GM19240 (cell line): ENCODE measurements at regions not wholly inside any gene's neighbourhood (a gene's known extent, or its start where the extent isn't known, plus 50 kb on each side); places are given as distances from the start of the nearest gene placed in this dataset.

Experiments used
- DNase-seq: peaks from one replicate; pipeline ENCODE4 v3.0.0; 2011; ENCODE audit warnings: low spot score; ENCODE audit not compliant: insufficient read length

DNA sequence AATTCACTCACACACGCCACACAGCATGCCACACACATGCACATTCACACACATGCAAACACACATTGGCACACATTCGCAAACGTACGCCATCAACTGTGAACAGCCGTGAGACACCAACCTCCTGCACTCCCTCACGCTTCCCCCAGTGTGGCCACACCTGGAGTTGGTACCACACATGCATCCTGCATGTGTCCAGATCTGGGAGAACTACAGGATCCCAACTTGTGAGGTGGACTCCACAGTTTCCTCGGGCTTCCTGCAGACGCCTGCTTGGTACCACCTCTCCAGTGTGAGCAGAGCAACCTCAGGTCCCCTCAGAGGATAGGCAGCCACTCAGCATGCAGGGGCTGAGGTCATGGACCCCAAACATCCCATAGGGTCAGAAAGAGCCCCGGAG is 239.0 kb downstream of the EIPR1 start:
- DNase-seq: no peak

DNA sequence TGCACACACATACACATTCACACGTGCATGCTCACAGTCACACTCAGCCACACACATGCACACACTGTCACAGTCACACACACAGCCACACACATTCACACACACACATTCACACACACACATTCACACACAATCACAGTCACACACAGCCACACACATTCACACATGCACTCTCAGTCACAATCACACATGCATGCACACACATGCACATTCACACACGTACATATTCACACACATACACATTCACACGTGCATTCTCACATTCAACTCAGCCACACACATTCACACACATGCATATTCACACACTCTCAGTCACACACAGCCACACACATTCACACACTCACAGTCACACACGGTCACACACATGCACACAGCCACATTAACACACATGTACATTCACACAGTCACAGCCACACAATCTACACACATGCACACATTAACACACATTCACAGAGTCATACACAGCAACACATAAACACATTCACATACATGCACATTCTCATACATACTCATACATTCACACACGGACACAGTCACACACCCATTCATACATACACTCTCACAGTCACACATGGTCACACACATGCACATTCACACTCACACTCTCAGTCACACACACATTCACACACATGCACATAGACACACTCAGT is 239.8 kb downstream of the EIPR1 start:
- no peak for DNase-seq

DNA sequence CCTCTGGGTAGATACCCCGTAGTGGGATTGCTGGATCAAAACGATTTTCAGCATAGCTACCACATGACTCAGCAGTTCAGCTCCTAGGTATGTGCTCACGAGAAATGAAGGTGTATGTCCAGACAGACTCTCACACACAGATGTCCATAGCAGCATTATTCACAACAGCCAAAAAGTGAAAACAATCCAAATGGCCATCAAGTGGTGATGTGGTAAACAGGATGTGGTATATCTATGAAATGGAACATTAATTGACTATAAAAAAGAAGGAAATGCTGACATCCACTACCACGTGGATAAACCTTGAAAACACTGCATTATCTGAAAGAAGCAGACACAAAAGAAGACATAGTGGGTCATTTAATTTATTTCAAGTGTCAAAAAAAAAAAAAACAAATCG is 241.9 kb downstream of the EIPR1 start:
- no peak for DNase-seq

DNA sequence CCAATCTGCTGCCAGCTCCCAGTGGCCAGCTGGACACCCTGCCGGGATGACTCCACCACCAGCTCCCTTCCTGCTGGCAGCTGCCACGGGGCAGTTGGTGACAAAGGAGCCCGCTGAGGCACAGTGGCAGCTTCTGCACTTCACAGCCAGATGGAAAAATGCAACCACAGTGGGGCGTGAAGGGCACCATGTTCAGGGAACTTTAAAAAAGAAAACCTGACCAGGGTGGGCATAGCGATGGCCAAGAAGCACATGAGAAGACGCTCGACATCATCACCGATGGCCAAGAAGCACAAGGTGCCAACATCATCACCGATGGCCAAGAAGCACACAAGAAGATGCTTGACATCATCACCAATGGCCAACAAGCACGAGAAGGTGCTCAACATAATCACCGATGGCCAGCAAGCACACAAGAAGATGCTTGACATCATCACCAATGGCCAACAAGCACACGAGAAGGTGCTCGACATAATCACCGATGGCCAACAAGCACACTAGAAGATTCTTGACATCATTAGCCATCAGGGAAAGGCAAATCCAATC is 243.5 kb downstream of the EIPR1 start:
- no peak for DNase-seq

DNA sequence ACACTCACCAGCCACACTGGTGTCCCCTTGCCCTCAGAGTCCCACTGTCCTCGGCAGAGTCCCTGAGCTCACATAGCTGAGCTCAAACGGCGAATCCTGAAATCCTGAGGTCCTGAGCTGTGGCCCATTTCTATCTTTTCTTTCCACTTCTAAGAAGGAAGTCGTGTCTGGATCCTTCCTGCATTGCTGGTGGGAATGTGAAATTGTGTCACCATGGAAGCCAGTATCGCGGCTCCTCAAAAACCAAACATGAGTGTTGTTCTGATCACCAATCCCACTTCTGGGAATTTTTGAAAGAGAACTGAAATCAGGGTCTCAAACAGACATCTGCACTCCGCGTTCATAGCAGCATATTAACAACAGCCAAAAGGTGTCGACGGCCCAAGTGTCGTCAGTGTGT is 244.7 kb downstream of the EIPR1 start:
- DNase-seq: no peak

DNA sequence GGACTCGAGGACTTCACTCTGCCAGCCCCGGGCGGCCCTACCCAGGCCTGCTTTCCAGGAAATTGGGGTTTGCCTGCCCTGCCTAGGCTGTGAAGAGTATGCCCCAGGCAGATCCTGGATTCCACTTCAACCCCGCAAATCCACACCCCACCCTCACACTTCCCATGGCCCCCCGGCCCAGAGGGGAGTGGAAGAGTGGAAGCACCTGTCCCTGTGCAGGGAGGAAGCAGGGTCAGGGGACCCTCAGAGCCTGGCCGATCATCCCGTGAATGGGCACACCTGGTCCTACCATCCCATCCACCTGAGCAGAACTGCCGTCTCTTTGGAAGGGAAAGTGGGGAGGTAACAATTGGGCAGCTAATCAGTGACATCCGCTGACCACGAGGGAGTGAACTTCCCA is 245.2 kb downstream of the EIPR1 start:
- DNase-seq: no peak

DNA sequence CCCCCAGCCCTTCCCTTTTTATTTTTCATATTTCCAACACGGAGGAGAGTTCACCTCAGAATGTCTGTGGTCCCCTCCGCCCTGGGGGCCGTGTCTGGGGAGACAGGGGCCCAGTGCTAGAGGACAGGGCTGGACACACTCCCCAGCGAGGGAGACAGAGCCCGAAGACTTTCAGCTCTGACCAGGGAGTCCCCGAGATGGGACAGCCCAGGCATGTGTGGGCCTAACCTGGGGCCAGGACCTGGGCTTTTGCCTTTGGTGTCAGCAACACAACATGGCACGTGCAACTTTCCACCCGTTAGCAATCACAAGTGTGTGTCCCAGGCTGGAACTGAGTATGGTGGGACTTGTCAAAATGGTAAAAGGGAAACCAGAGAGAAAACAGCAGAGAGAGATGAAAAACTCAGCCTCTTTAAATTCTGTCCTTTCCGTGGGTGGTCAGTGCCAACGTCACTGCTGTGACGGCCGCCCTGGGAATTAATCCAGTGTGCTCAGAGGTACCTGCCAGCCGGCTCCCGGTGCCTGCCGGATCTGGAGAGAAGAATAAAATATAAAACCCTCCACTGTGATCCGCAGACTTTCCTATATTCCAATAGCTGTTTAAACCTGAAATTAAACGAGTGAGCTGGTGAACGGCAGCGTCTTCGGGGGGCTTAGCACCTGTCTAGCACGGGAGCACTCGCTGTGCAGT is 245.8 kb downstream of the EIPR1 start:
- DNase-seq: no peak

DNA sequence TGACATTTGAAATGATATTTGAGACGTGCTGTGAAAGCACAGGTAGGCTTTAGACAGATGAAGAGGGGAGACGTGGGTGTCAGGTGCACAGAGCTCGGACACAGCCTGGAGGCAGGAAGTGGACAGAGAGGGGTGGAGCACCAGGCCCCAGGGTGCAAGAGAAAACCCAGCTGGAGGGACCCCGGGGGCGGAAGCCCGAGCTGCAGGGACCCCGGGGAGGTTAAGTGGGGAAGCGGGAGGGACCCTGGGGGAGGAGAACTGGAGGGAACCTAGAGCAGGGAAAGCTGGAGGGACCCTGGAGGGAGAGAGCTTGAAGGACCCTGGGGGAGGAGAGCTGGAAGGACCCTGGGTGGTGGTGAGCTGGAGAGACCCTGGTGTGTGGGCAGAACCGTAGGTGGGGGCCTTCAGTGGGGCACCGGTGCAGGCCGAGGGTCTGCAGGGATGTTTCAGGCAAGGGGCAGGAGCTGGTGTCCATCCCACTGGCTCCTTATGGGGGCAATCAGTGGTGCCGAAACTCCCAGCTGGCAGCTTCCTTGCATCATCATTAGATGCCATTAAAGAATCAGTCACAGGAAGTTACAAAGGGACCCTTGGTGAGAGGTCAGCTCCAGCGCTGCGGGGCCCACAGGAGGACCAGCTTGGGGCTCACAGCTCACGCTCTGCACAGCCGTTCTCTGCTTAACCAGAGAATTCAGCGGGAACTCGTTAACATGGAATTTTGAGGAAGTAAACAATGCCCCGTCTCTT is 246.6 kb downstream of the EIPR1 start:
- no peak for DNase-seq

DNA sequence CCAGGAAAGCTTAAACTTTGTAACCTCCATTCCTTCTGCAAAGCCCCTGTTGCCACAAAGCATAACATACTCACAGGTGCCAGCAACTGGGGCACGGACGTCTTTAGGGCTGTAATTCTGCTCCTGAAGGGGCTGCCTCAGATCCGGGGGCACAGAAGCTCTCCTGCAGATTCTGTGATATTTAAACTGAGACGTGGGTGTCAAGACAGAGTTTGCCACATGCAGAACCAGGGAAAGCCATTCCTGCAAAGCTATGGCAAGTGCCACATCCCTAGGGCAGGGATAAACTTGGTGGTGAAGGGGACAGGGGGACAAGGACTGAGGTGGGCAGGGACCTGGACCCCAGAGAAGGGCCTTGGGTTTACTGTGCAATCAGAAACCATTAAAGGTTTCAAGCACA is 247.2 kb downstream of the EIPR1 start:
- no peak for DNase-seq

DNA sequence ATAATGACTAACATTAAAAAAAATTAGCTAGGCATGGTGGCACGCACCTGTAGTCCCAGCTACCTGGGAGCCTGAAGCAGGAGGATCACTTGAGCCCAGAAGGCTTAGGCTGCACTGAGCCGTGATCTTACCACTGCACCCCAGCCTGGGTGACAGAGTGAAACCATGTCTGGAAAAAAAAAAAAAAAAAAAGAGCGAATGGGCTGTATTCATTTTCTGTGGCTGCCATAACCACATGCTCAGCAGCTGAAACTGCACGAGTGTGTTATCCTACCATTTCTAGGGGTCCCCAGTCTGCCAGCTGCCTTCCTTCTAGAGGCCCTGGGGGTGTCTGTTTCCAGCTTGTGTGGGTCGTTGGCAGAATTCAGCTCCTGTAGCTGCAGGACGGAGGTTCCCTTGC is 247.8 kb downstream of the EIPR1 start:
- no peak for DNase-seq

DNA sequence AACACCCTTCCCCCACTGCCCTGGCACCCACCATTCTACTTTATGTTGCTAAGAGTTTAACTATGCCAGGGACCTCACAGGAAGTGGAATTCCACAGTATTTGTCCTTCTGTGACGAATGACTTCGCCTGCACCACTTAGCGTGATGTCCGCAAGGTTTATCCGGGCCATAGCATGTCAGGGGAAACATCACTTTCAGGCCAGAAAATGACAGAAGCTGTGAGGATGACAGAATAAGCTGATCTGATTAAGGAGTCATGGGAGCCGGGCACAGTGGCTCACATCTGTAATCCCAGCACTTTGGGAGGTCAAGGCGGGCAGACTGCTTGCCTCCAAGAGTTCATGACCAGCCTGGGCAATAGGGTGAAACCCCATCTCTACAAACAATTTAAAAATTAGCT is 248.8 kb downstream of the EIPR1 start:
- DNase-seq: no peak

DNA sequence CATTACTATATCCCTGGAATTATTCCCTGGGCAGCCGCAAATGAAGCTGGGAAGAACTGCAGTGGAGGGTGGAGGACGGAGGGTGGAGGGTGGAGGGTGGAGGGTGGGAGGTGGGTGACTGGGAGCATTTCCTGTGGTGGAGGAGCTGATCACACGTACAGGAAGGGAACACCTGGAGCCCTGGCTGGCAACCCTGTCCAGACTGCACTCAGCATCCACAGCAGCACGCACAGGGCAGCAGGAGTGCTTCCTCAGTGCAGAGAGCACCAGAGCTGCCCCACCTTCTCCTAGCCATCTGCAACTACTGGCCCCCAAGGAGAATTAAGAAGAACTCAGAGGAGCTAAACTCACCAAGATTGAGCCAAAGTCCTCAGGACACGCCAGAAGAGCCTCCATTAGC is 249.9 kb downstream of the EIPR1 start:
- no peak for DNase-seq

DNA sequence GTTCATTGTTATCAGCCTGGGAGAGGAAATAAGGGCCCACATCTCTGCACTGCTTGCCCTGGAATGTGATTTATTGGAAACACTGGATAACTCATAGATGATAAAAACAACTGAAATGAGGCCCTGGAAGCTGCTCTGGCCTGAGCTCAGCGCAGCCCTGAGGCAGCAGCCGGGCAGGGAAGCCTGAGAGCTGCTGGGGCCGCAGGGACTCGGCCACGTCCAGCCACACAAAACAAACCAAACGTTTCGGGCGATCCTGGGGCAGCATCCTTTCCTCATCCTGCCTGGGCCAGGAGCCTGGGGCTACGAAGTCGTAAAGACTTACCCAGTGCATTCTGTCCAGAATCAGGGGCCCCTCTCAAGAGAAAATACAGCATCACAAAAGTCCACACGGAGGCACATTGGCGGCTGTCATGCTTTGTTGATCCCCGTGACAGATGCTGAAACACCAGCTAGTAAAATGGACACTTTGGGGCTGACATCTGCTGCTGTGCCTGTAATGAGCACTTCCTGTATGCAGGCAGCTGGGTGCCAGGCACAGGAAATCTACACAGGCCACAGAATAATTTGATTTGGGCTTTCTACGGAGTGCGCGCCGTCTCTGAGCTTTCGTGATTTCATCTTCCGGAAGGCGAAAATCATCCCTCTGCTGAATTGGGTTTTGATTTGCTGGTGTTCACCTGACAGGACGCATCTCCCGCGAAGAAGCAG is 250.6 kb downstream of the EIPR1 start:
- no peak for DNase-seq

DNA sequence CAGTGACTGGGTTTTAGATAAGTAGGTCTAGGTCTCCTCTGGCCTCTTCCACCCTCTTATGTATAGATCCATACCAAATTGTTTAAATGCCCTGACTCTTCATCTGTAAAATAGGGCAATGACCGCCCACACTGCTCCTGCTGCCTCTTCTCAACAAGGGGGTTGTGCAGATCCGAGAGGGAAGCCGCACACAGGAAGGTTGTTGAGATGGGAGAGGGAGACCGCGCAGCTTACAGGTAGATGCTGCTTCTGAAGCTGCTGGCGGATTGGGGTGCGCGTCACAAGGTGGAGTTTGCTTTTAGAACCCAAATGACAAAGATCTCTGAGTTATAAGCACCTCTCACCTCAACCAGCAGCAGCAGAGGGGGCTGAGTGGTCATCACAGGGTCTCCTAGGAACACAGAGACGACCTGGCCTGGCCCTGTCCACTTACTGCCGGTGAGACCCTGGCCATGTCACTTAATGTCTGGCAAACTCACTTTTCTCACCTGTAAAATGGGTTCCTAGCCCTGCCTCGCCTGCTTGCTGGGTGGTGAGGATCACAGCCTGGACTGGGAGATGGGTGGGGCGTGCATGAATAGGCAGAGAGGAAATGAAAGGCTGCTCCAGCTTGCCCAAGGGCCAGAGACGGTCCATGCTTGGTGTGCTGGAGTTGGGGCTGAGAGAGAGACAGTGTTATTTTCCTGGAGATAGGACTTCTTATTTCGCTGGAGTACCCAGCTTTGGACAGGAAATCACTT is 251.3 kb downstream of the EIPR1 start:
- DNase-seq: no peak

DNA sequence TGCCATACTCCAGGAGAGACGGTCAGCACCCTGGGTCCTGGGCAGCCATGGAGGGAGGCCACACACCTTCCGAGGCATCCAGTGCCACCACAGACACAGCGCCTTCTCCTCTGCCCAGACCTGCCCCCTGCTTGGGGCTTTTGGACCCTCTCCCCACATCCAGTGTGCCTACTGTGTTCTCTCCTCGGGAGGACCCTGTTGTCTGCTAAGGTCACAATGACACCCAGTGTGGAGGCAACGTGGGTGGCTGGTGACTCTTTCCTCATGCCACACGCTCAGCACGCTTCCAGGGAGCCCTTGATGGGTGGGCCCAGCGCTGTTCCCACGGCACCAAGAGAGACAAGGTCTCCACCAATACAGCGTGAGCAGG is 251.9 kb downstream of the EIPR1 start:
- no peak for DNase-seq

DNA sequence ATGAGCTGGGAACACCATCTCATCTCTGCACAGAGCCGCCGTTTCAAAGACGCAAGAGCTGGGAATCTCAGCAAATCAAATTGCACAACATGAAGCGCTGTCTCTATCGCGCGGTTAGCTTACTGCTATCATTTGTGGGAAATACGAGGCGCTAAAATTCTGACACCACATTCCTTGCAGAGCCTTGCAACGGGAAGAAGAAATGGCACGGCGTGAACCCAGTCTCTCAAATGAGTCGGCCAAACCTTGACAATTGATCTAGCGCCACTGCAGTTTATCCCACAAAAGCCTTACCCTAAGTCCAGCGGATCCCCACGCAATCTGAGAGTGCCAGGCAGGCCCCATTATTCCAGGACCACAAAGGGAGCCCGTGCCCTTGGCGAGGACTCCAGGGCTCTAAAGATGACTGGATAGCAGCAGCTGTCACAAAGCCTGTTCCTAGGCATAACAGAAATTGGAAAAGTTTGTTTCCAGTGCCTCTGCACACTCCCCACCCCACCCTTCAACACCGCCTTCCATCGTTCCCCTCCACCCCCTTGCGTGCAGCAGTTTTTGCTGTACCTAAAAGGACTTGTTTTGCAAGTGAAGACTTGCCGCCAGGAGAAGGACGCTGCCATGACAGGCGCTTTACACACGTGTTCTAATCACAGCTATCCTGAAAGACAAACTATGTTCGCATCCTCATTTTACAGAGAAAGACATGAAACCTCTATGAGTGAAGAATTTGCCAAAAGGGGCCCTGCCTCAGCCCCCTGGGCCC is 252.4 kb downstream of the EIPR1 start:
- DNase-seq: no peak

DNA sequence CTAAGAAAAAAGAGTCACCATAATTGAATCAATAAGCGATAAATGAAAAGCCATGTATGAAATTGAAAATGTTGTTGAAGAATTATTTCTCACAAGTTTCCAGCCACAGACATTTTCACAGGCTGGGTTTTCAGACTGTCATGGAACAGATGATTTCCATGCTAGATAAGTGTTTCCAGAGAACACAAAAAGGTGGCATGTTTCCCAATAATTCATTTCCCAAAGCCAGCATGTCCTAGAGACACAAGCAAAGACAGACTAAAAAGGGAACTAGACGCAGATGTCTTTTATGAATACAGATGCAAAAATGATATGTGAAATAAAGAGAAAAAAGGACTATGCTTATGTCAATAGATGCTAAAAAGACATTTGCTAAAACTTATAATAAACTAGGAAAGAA is 255.1 kb downstream of the EIPR1 start:
- no peak for DNase-seq

DNA sequence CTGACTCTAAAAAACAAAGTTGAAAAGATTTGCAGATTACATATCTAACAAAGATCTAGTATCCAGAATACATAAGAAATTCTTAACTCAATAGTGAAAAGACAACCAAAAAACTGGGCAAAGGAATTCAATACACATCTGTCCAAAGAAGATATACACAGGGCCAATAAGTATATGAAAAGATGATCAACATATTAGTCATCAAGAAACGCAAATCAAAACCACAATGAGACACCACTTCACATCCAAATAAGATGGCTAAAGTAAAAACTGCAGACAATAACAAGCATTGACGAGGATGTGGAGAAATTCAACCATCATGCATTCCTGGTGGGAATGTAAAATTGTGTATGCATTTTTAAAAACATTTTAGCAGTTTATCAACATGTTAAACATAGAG is 256.0 kb downstream of the EIPR1 start:
- DNase-seq: no peak

DNA sequence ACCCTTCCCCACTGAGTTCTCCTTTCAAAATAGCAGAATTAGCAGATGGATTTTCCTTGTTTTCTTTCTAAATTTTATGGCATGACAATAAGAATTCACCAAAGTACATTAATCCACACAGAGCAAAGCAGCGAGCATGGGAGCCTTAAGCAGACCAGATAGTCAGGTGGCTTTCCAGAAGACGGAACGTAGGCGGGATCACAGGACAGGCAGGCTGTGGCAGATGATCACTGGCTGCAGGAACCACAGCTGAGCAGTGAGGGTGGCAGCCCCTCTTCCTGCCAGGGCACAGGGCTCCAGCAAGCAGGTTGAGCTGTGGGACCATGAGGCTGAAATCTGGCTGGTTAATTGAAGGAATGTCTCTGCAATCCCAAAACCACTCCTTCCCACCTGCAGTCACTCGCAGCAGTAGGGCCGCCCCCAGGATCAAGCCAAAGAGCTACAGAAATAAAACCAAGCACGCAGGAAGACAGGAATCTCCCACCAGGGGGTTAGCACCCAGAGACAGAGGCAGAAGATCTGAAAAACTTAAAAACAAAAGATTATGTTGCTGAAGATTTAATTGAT is 259.9 kb downstream of the EIPR1 start:
- DNase-seq: no peak

DNA sequence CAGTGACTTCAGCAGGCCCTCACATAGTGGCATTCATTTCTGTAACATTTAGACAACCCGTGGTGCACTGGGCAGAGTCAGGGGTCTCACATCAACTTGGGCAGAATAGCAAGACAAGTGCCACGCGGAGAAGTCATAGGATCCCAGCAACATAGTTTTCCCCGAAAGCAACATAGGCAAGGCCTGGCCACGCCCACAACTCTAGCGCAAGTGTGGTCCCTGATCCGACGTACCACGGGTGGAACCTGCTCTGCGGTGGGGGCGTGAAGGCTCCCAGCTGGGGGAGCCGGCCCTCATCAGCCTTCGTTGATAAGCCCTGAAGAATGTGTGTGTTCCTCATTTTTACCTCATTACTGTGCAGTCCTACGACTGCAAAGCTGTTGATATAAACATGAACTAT is 261.2 kb downstream of the EIPR1 start:
- no peak for DNase-seq
